GM21576 (cell line): ENCODE measurements at regions not wholly inside any gene's neighbourhood (a gene's known extent, or its start where the extent isn't known, plus 50 kb on each side); places are given as distances from the start of the nearest gene placed in this dataset.
"Not testable (repeated sequence)": the region's sequence is repeated elsewhere in the genome, so short reads cannot be mapped to it uniquely, and the experiment has no call there.

Experiments
- ATAC-seq: cut with Tn5 transposase; IDR thresholded peaks from one replicate; pipeline ENCODE4 v1.9.1; 2021; ENCODE audit warnings: mild to moderate bottlenecking, moderate library complexity; ENCODE audit not compliant: unreplicated experiment

DNA sequence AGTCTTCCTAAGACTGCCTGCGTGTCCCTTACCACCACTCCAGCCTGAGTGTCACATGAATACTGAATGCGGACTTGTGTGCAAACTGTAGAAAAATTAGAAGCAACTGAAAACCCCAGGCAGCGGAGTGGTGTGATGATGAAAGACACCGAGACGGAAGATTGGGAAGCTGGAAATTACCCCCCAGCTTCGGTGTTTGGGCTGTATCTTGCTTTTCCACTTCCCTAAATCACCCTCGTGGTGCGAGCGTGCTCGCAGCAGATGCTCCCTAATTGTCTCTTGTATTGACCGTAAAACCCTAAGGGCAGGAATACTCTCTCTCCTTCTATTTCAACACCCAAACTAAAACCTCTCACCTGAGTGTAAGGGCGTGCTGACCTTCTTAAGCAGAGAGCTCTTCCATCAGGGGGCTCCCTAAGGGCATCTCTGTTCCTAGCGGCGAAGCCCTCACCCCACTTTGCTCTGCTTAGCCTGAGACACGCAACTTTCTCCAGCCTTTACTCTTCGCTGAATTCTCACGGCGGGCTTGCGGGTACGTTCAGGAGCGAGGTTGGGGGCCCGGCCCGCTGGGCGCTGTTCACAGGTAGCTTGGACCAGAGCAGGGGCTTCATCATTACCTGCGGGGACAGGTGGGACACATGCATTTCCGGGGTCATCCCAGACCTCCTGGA lies 62.4 kb downstream of the CRYBB2 start:
- ATAC-seq, result no peak

DNA sequence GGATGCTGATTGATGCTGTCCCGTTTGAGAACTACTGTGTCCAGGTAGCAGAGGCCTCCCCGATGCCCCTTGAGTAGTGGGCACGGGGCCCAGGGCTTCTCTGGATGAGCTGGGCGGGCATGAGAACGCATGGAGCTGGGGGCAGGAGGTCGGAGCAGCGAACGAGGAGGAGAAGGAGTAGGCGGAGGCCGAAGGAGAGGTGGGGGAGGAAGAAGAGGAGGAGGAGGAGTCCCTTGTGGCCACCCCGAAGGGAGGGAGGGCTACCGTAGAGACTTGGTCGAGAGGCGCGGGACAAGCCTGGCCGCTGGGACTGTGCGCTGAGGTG lies 62.9 kb downstream of the CRYBB2 start:
- no peak for ATAC-seq

DNA sequence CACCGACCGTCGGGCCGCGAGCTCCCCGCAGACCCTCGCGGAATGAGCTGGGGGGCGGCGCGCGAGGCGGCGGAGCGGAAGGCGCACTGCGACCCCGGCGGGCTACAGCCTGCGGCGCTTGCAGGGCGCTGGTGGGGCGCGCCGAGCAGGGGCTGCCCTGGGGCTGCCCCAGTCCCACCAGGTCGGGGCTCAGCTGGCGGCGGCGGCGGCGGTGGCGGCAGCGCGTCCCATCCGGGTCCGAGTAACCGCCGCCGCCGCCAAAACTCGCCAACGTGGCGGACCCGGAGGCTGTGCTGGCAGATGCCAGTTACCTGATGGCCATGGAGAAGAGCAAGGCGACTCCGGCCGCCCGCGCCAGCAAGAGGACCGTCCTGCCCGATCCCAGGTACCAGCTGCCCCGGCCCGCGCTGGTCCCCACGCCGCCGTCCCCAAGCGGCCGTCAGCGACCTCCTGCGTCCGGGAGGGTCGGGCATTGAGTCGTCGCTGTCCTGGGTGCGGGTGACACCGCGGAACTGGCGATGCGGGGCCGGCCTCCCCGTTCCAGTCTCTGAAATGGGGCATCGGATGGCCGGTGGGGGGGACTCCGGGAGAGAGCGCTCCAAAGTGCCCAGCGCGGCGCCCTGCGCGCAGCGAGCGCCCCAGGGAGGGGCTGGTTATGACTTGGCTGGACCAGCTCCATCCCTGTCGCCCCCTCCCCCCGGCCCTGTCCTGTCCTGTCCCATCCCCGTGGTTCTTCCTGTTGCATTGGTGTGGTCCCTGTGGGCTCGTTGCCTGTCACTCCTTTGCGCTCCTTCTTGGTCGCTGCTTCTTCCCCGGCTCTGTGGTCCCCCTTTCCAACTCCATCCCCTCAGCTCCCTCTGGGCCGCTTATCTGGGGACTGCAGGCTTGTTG lies 63.5 kb downstream of the CRYBB2 start:
- ATAC-seq, result no peak

DNA sequence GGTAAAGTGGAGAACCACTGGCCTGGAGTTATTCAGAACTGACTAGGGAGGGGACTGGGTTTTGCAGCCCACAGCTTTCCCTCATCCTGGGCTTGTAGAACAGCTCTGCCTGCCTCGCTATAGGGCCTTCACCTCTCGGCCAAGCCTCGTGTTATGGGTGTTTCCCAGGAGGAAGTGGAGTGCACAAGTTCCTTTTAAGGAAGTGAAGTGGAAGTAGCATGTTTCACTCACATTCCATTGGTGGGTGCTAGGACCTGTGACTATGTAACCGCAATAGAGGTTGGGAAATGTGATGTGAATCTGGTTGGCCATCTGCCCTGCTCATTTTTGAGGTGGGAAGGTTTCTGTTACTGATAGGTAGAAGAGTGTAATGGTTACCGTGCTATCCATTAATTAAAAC lies 69.0 kb downstream of the CRYBB2 start:
- not testable (repeated sequence) for ATAC-seq

DNA sequence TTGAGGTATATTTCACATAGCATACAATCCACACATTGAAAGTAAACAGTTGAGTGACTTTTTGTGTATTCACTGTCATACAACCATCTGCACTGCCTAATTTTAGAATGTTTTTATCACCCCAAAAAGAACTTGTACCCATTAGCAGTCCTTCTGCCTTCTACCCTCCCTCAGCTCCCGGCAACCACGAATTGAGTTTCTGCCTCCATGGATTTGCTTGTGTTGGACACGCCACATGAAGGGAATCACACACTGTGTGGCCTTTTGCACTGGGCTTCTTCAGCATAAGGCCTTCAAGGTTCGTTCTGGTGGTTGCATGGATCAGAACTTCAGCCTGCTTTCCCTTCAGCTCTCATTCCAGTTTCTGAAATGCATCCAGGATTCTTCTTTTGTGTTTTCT lies 82.5 kb downstream of the CRYBB2 start:
- not testable (repeated sequence) for ATAC-seq

DNA sequence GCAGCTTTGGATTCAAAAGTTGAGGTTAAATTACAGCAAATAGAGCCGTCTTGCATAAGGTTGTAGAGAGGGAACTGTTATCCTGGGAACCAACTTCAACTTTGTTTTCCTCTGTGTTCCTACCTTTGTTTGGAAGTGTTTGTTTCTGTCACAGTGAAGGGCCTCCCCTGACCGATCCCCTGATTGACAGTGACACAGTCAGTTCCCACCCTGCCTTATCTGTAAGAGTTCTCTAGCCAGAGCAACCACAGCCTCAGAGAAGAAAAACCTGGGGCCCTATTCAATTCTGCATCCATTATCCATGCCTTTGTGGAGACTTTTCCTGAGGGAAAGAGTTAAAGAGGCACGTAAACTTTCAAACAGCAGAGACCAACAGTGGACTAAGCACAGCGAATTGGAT lies 90.1 kb downstream of the CRYBB2 start:
- not testable (repeated sequence) for ATAC-seq

DNA sequence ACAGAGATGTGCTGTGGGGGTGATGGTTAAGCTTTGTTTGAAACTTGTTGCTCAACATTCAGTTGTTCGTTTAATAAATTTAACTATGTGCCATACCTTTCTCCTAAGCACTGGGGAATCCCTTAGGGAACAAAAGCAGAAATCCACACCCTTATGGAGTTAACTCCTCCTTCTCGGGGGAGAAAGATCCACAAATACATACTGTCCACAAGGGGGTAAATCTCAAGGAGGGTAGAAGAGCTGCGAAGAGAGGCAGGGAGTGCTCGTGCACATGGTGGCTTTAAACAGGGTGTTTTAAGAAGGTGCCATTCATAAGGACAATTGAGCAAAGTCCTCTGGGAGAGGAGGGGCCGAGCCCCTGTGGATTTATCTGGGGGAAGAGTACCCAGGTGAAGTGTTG lies 92.5 kb downstream of the CRYBB2 start:
- ATAC-seq, result not testable (repeated sequence)

DNA sequence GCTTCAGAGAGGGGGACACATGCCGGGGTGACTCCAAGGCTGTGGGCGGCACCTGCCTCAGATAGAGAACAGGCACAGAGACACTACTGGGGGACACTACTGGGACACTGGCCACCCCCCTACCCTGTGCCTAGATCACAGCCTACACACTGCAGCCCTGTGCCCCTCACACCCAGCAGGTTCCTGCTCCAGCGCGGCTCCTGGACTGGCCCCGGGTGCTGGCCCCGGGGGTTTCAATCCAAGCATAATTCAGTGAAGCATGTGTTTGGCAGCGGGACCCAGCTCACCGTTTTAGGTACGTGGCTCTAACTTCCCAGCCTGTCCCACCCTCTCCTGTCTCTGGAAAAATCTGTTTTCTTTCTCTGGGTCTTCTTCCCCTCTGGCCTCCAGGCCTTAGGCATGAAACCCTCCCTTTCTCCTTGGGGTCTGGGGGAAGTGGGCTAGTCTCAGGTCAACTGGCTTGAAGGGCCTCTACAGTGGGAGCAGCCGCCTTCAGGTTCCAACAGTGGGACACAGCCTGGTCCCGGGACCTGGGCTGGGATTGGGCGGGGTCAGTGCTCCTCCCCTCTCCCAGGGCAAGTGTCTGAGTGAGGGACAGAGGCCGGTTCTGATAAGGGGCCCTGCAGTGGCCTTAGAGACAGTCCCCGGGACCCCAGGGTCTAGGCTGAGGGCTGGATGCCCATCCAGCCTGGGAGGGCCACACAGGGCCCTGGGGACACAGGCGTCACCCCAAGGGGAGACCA lies 98.8 kb downstream of the CRYBB2 start:
- ATAC-seq, result no peak

DNA sequence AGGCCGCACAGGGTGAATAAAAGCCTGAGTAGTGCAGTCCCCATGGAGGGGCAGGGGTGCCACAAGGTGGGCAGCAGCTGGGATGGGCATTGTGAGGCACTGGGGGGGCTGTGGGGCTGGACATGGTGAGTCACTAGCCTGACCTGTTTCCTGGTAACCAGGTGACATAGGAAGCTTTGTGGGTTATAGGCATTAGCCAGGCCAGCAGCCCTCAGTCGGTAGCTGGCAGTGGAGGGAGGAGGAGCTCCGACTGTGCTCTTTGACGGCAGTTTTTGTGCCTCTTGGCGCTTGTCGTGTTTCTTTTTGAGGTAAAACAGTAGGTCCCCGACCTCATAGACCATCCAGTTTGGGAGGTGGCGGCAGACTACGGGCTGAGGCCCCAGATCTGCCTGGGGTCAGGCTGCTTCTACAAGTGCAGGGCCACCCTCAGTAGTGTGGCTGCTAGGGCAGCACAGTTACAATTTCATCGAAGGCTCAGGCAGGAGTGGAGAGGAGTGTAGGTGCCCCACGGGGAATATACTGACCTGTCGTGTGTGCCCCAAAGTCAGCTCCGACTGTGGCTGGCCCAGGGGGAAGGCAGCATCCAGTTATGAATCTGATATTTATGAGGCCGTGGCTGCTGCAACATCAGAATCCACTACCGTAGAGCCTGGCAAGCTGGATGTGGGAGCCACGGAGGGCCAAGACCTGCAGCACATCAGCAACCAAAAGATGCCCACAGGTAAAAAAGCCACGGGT lies 107.7 kb downstream of the CRYBB2 start:
- ATAC-seq, result no peak

DNA sequence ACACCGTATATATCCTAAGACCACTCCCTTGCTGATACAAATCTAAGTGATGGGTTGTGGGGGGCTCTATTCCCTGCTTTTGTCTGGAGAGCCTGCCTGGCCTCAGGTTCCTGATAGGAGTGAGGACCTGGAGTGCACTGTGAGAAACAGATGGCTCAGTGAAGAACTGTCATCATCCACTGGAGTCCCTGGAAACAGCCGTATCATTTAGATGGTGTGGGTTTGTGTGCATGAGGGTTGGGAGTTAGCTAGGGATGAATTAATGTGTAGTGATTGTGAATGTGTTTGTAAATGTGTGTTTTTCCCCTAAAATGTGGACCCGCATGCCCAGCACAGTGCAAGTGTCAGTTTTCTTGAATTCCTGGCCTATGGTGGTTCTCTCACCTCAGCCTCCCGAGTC lies 111.6 kb downstream of the CRYBB2 start:
- ATAC-seq, result no peak

DNA sequence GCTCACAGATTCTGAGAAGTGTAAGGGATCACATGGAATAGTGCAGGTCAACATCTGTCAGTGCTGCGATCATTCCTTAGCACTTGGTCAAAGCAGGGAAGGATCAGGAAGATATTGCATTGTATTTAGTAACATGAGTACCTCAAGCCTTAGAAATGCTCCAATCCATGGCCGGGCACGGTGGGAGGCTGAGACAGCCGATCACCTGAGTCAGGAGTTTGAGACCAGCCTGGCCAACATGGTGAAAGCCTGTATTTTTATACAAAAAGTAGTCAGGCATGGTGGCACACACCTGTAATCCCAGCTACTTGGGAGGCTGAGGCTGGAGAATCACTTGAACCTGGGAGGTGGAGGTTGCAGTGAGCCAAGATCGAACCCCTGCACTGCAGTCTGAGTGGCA lies 112.5 kb downstream of the CRYBB2 start:
- ATAC-seq, result not testable (repeated sequence)

DNA sequence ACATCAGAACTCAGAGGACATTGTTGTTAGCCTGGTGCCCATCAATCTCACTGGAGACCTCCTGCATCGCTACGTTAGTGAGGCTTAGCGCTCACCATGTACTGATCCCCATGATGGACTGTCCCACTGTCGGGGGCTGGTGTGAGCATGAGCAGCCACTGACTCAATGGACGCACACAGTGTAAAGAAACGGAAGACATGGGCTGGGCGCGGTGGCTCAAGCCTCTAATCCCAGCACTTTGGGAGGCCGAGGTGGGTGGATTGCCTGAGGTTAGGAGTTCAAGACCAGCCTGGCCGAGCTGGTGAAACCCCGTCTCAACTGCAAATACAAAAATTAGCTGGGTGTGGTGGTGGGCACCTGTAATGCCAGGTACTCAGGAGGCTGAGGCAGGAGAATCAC lies 112.9 kb downstream of the CRYBB2 start:
- no peak for ATAC-seq

DNA sequence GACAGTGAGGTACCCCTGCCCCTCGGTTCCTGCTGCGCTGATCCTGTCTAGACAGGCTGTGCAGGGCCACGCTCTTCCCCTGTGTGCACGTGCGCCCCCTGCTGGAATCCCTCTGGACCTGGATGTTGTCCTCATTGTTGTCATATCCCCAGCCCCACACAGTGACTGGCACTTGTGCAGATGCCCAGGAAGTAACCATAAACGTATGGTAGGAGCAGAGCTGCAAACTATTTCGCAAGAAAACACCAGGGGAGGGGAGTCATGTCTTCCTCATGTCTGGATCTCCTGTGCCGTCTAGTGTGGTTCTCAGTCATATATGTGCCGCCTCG lies 114.7 kb downstream of the CRYBB2 start:
- no peak for ATAC-seq

DNA sequence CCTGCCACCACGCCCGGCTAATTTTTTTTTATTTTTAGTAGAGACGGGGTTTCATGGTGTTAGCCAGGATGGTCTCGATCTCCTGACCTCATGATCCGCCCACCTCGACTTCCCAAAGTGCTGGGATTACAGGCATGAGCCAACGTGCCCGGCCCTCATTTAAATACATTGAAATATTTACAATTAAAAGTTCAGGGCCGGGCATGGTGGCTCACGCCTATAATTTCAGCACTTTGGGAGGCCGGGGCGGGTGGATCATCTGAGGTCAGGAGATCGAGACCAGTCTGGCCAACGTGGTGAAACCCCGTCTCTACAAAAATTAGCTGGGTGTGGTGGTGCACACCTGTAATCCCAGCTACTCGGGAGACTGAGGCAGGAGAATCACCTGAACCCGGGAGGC lies 115.2 kb downstream of the CRYBB2 start:
- not testable (repeated sequence) for ATAC-seq

DNA sequence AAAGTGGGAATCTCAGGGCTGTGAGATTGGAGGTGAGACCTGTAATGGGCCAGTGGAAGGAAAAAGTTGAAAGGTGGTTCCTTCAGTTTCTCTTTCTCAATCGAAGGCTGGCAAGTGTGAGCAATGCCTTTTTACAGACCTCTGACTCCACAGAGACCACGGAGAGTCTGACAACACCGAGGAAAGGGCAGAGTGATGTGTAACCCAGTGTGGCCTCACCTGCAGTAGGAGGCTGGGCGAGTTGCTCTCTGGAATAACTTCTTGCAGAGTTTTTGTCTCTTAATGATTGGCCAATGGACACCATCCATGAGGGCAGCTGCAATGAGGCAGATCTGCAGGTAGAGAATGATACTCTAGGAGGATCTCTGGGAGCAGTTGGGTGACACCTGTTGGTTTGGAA lies 115.8 kb downstream of the CRYBB2 start:
- not testable (repeated sequence) for ATAC-seq

DNA sequence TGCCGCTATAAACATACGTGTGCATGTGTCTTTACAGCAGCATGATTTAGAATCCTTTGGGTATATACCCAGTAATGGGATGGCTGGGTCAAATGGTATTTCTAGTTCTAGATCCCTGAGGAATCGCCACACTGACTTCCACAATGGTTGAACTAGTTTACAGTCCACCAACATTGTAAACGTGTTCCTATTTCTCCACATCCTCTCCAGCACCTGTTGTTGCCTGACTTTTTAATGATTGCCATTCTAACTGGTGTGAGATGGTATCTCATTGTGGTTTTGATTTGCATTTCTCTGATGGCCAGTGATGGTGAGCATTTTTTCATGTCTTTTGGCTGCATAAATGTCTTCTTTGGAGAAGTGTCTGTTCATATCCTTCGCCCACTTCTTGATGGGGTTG lies 121.1 kb downstream of the CRYBB2 start:
- ATAC-seq, result not testable (repeated sequence)

DNA sequence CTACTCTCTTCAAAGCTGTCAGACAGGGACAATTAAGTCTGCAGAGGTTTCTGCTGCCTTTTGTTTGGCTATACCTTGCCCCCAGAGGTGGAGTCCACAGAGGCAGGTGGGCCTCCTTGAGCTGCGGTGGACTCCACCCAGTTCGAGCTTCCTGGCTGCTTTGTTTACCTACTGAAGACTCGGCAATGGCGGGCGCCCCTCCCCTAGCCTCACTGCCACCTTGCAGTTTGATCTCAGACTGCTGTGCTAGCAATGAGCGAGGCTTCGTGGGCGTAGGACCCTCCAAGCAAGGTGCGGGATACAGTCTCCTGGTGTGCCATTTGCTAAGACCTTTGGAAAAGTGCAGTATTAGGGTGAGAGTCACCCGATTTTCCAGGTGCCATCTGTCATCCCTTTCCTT lies 124.9 kb downstream of the CRYBB2 start:
- ATAC-seq, result not testable (repeated sequence)

DNA sequence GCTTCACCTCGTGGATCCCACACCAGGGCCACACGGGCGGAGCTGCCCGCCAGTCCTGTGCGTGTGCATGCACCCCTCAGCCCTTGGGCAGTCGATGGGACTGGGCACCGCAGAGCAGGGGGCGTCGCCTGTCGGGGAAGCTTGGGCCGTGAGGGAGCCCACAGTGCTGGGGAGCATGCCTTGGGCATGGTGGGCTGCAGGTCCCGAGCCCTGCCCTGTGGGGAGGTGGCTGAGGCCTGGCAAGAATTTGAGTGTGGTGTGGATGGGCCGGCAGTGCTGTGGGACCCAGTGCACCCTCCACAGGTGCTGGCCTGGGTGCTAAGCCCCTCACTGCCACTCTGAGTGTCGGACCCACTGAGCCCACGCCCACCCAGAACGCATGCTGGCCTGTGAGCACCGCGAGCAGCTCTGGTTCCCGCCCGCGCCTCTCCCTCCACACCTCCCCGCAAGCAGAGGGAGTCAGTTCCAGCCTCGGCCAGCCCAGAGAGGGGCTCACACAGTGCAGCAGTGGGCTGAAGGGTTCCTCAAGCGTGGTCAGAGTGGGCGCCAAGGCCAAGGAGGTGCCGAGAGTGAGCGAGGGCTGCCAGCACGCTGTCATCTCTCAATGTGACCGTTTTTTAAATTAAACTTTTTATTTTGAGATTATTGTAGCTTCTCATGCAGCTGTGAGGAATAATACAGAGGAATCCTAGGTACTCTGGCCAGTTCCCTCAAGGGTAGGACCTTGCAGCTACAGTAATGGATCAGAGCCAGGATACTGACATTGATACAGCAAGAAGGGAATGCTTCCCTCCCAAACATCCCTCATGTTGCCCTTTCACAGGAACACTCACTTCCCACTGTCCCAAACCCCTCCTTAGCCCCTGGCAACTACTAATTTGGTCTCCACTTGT lies 127.7 kb downstream of the CRYBB2 start:
- no peak for ATAC-seq

DNA sequence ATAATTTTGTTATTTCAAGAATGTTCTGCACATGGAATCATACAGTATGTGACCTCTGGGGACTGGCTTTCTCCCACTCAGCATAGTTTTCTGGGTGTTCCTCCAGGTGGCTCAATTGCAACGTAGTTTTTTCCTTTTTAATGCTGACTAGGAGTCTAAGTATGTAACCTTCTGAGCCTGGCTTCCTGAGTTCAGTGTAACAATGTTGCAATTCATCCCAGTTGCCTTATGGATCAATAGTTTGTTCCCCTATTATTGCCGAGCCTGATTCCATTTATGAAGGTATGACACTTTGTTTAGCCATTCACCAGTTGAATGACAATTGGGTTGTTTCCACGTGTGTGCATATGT lies 128.3 kb downstream of the CRYBB2 start:
- ATAC-seq, result no peak

DNA sequence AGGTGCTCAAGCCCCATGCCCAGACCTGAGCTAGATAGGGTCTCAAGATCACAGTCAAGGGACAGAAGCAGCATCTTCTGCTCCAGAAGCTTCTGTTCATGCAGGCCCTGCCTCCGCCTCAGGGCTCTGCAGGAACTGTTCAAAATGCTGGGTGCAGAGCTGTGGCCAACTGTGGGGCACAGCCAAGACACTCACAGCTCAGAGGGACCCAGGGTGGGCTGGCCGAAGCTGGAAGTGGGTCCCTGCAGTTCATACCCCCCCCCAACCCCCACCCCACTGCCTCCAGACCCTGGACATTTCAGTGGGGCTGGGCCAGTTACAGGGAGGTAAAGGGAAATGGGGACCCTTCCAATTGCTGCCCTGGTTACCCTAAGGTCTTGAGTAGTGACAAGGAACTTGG lies 129.0 kb downstream of the CRYBB2 start:
- ATAC-seq, result no peak
